Ammon's horn (tissue), 1 donor: ENCODE measurements at regions not wholly inside any gene's neighbourhood (a gene's known extent, or its start where the extent isn't known, plus 50 kb on each side); places are given as distances from the start of the nearest gene placed in this dataset.

Experiments used
- DNase-seq: peaks from one replicate; pipeline ENCODE4 v3.0.0-alpha.2; 2016; ENCODE audit warnings: low spot score

GRCh38 chr2:237244976-237245646 lies 159.4 kb downstream of the COPS8 start:
- DNase-seq, result peak; percentile 75

GRCh38 chr2:237250599-237250998 lies 163.4 kb downstream of the COL6A3 start:
- no peak for DNase-seq

GRCh38 chr2:237251986-237252385 lies 162.0 kb downstream of the COL6A3 start:
- no peak for DNase-seq

GRCh38 chr2:237253046-237253702 lies 160.8 kb downstream of the COL6A3 start:
- DNase-seq, result no peak

GRCh38 chr2:237254369-237254861 lies 159.5 kb downstream of the COL6A3 start:
- no peak for DNase-seq

- no peak for DNase-seq
Observed at GRCh38 chr2:237254911-237255578, 158.9 kb downstream of the COL6A3 start.

GRCh38 chr2:237256887-237257286 lies 157.1 kb downstream of the COL6A3 start:
- DNase-seq, result no peak

- DNase-seq, result no peak
Observed at GRCh38 chr2:237257471-237257951, 156.5 kb downstream of the COL6A3 start.

- no peak for DNase-seq
Observed at GRCh38 chr2:237258116-237258515, 155.8 kb downstream of the COL6A3 start.

GRCh38 chr2:237258615-237259014 lies 155.3 kb downstream of the COL6A3 start:
- DNase-seq, result no peak

- no peak for DNase-seq
Observed at GRCh38 chr2:237259201-237259600, 154.8 kb downstream of the COL6A3 start.

- no peak for DNase-seq
Observed at GRCh38 chr2:237260039-237260620, 153.8 kb downstream of the COL6A3 start.

GRCh38 chr2:237260686-237261085 lies 153.3 kb downstream of the COL6A3 start:
- no peak for DNase-seq

- no peak for DNase-seq
Observed at GRCh38 chr2:237261327-237261726, 152.6 kb downstream of the COL6A3 start.

GRCh38 chr2:237262838-237263771 lies 150.9 kb downstream of the COL6A3 start:
- DNase-seq, result no peak

- peak; percentile 57 for DNase-seq
Observed at GRCh38 chr2:237264480-237265219, 149.3 kb downstream of the COL6A3 start.

GRCh38 chr2:237268004-237268708 lies 145.8 kb downstream of the COL6A3 start:
- DNase-seq, result no peak

GRCh38 chr2:237269138-237269875 lies 144.7 kb downstream of the COL6A3 start:
- DNase-seq, result no peak

- DNase-seq, result no peak
Observed at GRCh38 chr2:237270520-237270919, 143.4 kb downstream of the COL6A3 start.
